NT2/D1 (cell line): ENCODE measurements at regions not wholly inside any gene's neighbourhood (a gene's known extent, or its start where the extent isn't known, plus 50 kb on each side); places are given as distances from the start of the nearest gene placed in this dataset.

Experiments used
- SUZ12 ChIP-seq: IDR thresholded peaks from 2 replicates; pipeline ENCODE4 v1.6.1; 2011; ENCODE audit not compliant: insufficient read length, insufficient read depth; ENCODE audit errors: extremely low read depth
- YY1 ChIP-seq: IDR thresholded peaks from 2 replicates; pipeline ENCODE4 v1.6.1; 2011; ENCODE audit not compliant: insufficient read length, insufficient read depth
- ZNF274 ChIP-seq: IDR thresholded peaks from 2 replicates; pipeline ENCODE4 v1.6.1; 2011; ENCODE audit warnings: mild to moderate bottlenecking, low read depth, low read length

DNA sequence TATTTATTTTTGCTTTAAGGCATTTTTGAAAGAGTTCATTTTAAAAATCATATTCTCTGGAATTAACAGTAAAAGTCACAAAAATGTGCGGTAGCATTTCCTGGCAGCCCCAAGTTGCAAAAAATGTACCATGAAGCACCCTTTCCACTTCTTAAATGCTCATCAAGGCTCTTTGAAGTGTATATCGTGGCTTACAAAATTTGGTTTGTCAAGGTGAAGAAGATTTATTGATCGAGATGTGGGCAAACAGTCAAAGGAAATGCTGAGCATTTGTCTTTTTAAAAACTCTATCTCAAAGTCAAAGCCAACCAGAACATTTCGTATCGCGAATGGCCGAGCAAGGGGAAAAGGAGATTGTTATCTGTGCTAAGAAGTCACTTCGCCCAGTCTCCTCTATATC lies 277.5 kb upstream of the KAZN start:
- no peak for TF ChIP-seq YY1
- no peak for TF ChIP-seq ZNF274
- no peak for TF ChIP-seq SUZ12
